Gastroesophageal sphincter (tissue), 2 donors: ENCODE measurements at regions not wholly inside any gene's neighbourhood (a gene's known extent, or its start where the extent isn't known, plus 50 kb on each side); places are given as distances from the start of the nearest gene placed in this dataset.

Source experiments
- EP300 ChIP-seq: sonication (generic); formaldehyde crosslinking; IDR thresholded peaks from one replicate; pipeline ENCODE4 v1.6.1; 2017; ENCODE audit warnings: antibody characterized with exemption, mild to moderate bottlenecking
- POLR2A ChIP-seq, 2 donors: fragments of 450-650 bp; IDR thresholded peaks; one replicate each; pipeline ENCODE4 v1.6.1; 2017; ENCODE audit warnings: antibody characterized with exemption in 2 of 2, mild to moderate bottlenecking in 2 of 2, moderate library complexity in 1 of 2

GRCh38 chr12:116640281-116640680 lies 81.1 kb downstream of the MAP1LC3B2 start:
- no peak for TF ChIP-seq POLR2A (IDR thresholded peaks at IDR 0.05)
- no peak for TF ChIP-seq EP300
